Endothelial cell (in vitro differentiated cells): ENCODE measurements at regions not wholly inside any gene's neighbourhood (a gene's known extent, or its start where the extent isn't known, plus 50 kb on each side); places are given as distances from the start of the nearest gene placed in this dataset.

ENCODE experiments used
- DNase-seq: peaks from one replicate; pipeline ENCODE4 v3.0.0; 2021; ENCODE audit warnings: low spot score
- H3K27ac Mint-ChIP-seq: one replicate; pipeline ENCODE4 v1.8.0; 2021; ENCODE audit warnings: mixed read lengths, inconsistent platforms; ENCODE audit not compliant: unreplicated experiment
- H3K27me3 Mint-ChIP-seq: one replicate; pipeline ENCODE4 v1.8.0; 2021; ENCODE audit warnings: mild to moderate bottlenecking, moderate library complexity, mixed read lengths, inconsistent platforms; ENCODE audit not compliant: unreplicated experiment
- H3K36me3 Mint-ChIP-seq: one replicate; pipeline ENCODE4 v1.8.0; 2021; ENCODE audit warnings: mild to moderate bottlenecking, low read depth, mixed read lengths, inconsistent platforms; ENCODE audit not compliant: unreplicated experiment
- H3K4me1 Mint-ChIP-seq: one replicate; pipeline ENCODE4 v1.8.0; 2021; ENCODE audit warnings: mild to moderate bottlenecking, mixed read lengths, inconsistent platforms; ENCODE audit not compliant: unreplicated experiment
- H3K4me3 Mint-ChIP-seq: one replicate; pipeline ENCODE4 v1.8.0; 2021; ENCODE audit warnings: mild to moderate bottlenecking, mixed read lengths, inconsistent platforms; ENCODE audit not compliant: unreplicated experiment
- H3K9me3 Mint-ChIP-seq: one replicate; pipeline ENCODE4 v1.8.0; 2021; ENCODE audit warnings: mixed read lengths, inconsistent platforms; ENCODE audit not compliant: unreplicated experiment
- TF ChIP-seq, protein P1 (sequence below): fragments of 200-600 bp; sonication (generic); IDR thresholded peaks from one replicate; pipeline ENCODE4 v1.5.0; 2021; ENCODE audit warnings: antibody characterized with exemption; ENCODE audit not compliant: unreplicated experiment

DNA sequence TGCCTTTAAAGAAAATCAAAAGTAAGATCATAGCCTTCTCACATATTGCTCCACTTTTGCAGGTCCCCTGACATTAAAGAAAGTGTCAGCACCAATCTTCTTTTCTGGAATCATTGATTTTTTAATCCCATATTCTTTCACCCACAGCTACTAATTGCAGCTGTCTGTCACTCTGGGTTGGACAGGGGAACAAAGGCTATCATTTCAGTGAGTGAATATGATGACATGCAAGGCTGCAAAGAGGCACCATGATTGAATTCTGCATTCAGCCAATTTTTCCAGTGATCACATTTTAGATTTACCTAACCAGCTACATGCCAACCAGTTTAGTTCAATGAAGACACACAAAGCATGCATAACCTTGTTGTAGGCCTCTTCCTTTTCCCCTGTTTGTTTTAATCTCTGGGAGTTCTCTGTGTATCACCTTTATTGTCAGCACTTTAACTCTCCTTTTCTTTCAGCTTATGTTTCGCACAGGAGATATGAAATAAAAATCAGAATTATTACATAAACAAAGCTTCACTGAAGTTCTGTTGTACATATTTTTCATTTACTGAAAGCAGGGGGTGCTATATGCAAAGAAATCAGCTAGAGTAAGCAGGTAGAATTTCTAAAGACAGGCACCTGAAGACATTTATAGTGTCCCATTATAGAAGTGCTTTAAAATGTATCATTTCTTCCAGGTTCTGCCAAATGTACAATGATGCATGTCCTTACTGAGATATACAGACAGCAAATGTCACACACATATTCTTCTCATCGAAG is 584.8 kb downstream of the PLA2G4A start:
- H3K27me3 Mint-ChIP-seq, result peaks cover 2% of the 10 kb centered on the region
- H3K9me3 Mint-ChIP-seq, result no peaks in the 10 kb centered on the region
- peak overlapping the region; percentile 11 for H3K27ac Mint-ChIP-seq
- no peak overlapping the region for H3K4me3 Mint-ChIP-seq
- no peak for DNase-seq
- H3K36me3 Mint-ChIP-seq, result no peaks in the 10 kb centered on the region
- H3K4me1 Mint-ChIP-seq, result peaks cover 6% of the 10 kb centered on the region
- TF ChIP-seq, protein P1, sequence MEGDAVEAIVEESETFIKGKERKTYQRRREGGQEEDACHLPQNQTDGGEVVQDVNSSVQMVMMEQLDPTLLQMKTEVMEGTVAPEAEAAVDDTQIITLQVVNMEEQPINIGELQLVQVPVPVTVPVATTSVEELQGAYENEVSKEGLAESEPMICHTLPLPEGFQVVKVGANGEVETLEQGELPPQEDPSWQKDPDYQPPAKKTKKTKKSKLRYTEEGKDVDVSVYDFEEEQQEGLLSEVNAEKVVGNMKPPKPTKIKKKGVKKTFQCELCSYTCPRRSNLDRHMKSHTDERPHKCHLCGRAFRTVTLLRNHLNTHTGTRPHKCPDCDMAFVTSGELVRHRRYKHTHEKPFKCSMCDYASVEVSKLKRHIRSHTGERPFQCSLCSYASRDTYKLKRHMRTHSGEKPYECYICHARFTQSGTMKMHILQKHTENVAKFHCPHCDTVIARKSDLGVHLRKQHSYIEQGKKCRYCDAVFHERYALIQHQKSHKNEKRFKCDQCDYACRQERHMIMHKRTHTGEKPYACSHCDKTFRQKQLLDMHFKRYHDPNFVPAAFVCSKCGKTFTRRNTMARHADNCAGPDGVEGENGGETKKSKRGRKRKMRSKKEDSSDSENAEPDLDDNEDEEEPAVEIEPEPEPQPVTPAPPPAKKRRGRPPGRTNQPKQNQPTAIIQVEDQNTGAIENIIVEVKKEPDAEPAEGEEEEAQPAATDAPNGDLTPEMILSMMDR, result peak; percentile 13

DNA sequence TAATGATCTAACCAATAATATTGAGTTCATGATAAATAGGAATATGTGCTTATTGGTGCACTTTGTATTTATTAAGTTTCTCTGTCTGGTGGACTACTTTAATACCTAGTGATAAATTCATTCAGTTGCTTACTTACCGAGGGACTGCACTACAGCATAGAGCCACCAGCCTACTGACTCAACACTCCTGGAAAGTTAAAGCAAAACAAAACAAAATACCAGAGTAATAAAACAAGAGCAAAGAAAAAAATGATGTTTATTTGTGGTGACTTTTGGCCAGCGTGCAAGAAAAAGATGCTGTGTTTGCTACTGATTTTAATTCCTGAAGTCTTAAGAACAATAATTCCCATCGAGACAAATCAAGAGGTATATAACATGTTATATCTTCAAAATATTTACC is 586.3 kb downstream of the PLA2G4A start:
- Mint-ChIP-seq H3K27me3 (no peaks in the 10 kb centered on the region), H3K9me3 (no peaks in the 10 kb centered on the region), H3K27ac (no peak overlapping the region), H3K4me3 (no peak overlapping the region), H3K36me3 (no peaks in the 10 kb centered on the region), H3K4me1 (peaks cover 6% of the 10 kb centered on the region)
- no peak for DNase-seq
- TF ChIP-seq, protein P1, result no peak

DNA sequence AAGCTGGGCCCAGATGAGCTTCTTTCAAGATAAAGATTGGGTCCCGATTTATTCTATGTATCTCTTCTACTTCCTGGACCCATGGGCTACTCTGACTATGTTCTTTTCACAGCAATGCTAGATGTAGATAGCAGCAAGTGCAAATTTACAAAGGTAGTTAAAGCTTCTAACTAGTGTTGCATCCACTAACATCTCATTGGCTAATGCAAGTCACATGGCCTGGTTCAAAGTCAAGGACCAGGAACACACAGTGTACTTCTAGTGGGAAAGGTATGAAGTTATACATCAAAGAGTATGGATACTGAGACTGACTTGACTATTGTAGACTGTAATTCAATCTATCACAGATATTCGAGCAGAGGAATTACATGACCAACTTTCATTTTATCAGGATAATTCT is 588.8 kb downstream of the PLA2G4A start:
- H3K27ac Mint-ChIP-seq, result no peak overlapping the region
- no peaks in the 10 kb centered on the region for H3K27me3 Mint-ChIP-seq
- no peak for DNase-seq
- TF ChIP-seq, protein P1, result no peak
- H3K4me3 Mint-ChIP-seq, result no peak overlapping the region
- no peaks in the 10 kb centered on the region for H3K36me3 Mint-ChIP-seq
- H3K9me3 Mint-ChIP-seq, result no peaks in the 10 kb centered on the region
- peaks cover 6% of the 10 kb centered on the region for H3K4me1 Mint-ChIP-seq

DNA sequence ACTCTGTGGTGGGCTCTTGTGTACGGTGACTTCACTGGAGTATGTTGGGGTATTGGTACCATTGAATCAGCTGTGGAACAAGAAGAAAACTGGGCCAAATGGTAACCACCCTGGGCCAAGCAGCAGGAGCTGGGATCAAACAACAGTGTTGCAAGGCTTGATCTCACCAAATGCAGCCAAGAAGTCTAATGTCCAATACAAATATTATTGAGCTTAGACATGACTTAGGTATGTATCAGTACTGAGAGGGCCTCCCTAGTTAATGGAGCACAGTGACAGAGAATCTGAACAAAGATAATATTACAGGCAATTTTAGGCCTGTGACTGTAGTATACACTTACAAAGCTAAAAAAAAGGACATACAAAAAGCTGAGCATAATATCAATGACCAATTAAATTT is 604.8 kb downstream of the PLA2G4A start:
- H3K36me3 Mint-ChIP-seq, result no peaks in the 10 kb centered on the region
- H3K27me3 Mint-ChIP-seq, result no peaks in the 10 kb centered on the region
- no peak overlapping the region for H3K27ac Mint-ChIP-seq
- TF ChIP-seq, protein P1, result no peak
- no peak for DNase-seq
- H3K4me3 Mint-ChIP-seq, result no peak overlapping the region
- H3K4me1 Mint-ChIP-seq, result no peaks in the 10 kb centered on the region
- no peaks in the 10 kb centered on the region for H3K9me3 Mint-ChIP-seq

DNA sequence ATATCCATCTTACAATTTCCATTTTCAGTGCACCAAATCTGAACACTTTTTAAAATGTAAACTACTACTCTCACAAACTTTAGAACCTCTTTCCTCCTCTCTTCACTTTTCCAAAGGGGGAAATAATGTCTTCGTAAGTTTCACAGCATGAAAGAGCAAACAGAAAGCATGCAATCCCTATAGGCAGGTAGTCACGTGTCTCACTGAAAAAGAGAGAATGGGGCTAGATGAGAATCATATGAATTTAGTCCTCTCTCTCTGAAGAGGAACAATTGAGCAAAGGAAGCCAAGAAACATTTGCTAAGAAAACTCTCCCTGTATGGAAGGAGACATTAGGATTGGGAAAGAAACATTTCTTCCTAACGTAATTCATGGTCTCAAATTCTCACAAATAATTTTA is 613.9 kb downstream of the PLA2G4A start:
- no peaks in the 10 kb centered on the region for H3K36me3 Mint-ChIP-seq
- no peak for DNase-seq
- no peaks in the 10 kb centered on the region for H3K9me3 Mint-ChIP-seq
- peaks cover 3% of the 10 kb centered on the region for H3K4me1 Mint-ChIP-seq
- no peak overlapping the region for H3K4me3 Mint-ChIP-seq
- H3K27ac Mint-ChIP-seq, result no peak overlapping the region
- TF ChIP-seq, protein P1, result no peak
- H3K27me3 Mint-ChIP-seq, result peaks cover 1% of the 10 kb centered on the region
